Right lobe of liver (tissue), 6 donors: ENCODE measurements at regions not wholly inside any gene's neighbourhood (a gene's known extent, or its start where the extent isn't known, plus 50 kb on each side); places are given as distances from the start of the nearest gene placed in this dataset.

Experiments used
- ATAC-seq, 4 donors: fragments of 200-7000 bp; cut with Tn5 transposase; one replicate each; pipeline ENCODE4 v1.9.1; 2020; ENCODE audit warnings: mild to moderate bottlenecking in 4 of 4, moderate library complexity in 4 of 4
- DNase-seq, 3 donors: peaks; one replicate each; pipeline ENCODE4 v3.0.0-alpha.2; 2020
- H3K27ac ChIP-seq, 3 donors: fragments of 200-600 bp; one replicate each; pipeline ENCODE4 v1.8.0; 2022
- H3K27me3 ChIP-seq, 2 donors: fragments of 200-600 bp; one replicate each; pipeline ENCODE4 v1.8.0; 2022
- H3K36me3 ChIP-seq, 4 donors: fragments of 200-600 bp; sonication (generic) in 1 of 4; one replicate each; pipeline versions ENCODE4 v1.5.1 to v1.8.0; 2017 to 2022; ENCODE audit warnings: control low read depth in 1 of 4
- H3K4me1 ChIP-seq, 4 donors: fragments of 200-600 bp; sonication (generic) in 1 of 4; one replicate each; pipeline versions ENCODE4 v1.5.1 to v1.8.0; 2017 to 2022; ENCODE audit warnings: control low read depth in 1 of 4
- H3K4me3 ChIP-seq, 3 donors: fragments of 200-600 bp; one replicate each; pipeline ENCODE4 v1.8.0; 2022
- H3K9me3 ChIP-seq, 4 donors: fragments of 200-600 bp; sonication (generic) in 1 of 4; one replicate each; pipeline versions ENCODE4 v1.5.1 to v1.8.0; 2017 to 2022; ENCODE audit warnings: control low read depth in 1 of 4
- POLR2A ChIP-seq: fragments of 450-650 bp; IDR thresholded peaks from one replicate; pipeline ENCODE4 v1.6.1; 2017; ENCODE audit warnings: antibody characterized with exemption, mild to moderate bottlenecking
- WGBS: methylation state at CpG from one replicate; pipeline ENCODE4 v1.1.6; 2018; ENCODE audit warnings: low coverage, low lambda C conversion rate; ENCODE audit not compliant: insufficient coverage; ENCODE audit errors: missing lambda C conversion rate; 5-methylcytosine and 5-hydroxymethylcytosine counted together
- intact Hi-C, 2 donors: fragments of 100-400 bp; cut with DNase I; formaldehyde crosslinking; loops; one replicate each; pipeline versions ENCODE4 v1.11.2 to v1.14.1; 2022
- TF ChIP-seq, protein P1 (sequence below), 4 donors: fragments of 200-600 bp in 3 of 4; fragments of 450-650 bp in 1 of 4; IDR thresholded peaks; one replicate each; pipeline versions ENCODE4 v1.5.1 to v1.8.0; 2016 to 2022; ENCODE audit warnings: antibody characterized with exemption in 4 of 4, mild to moderate bottlenecking in 2 of 4
- donor health status: DM: no; HTN: yes; CAD: no.
- donor health status: DM: no; HTN: no; CAD: no.
- donor health status: DM: no; HTN: no; CAD: no.
- donor health status: DM: no; HTN: yes; CAD: no.
- donor health status: DM: no; HTN: yes; CAD: no.

- WGBS, result 64% methylated on average over 9 of the region's 12 CpGs
- ATAC-seq (no peak), DNase-seq (no peak)
- H3K4me1 ChIP-seq, result no peaks in the 10 kb centered on the region
- no peaks in the 10 kb centered on the region for H3K9me3 ChIP-seq
- H3K27me3 ChIP-seq, result no peaks in the 10 kb centered on the region
- no peak for TF ChIP-seq POLR2A
- TF ChIP-seq, protein P1, sequence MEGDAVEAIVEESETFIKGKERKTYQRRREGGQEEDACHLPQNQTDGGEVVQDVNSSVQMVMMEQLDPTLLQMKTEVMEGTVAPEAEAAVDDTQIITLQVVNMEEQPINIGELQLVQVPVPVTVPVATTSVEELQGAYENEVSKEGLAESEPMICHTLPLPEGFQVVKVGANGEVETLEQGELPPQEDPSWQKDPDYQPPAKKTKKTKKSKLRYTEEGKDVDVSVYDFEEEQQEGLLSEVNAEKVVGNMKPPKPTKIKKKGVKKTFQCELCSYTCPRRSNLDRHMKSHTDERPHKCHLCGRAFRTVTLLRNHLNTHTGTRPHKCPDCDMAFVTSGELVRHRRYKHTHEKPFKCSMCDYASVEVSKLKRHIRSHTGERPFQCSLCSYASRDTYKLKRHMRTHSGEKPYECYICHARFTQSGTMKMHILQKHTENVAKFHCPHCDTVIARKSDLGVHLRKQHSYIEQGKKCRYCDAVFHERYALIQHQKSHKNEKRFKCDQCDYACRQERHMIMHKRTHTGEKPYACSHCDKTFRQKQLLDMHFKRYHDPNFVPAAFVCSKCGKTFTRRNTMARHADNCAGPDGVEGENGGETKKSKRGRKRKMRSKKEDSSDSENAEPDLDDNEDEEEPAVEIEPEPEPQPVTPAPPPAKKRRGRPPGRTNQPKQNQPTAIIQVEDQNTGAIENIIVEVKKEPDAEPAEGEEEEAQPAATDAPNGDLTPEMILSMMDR (IDR thresholded peaks at IDR 0.05), result no peak
- intact Hi-C loops, result no loop called here
- H3K4me3 ChIP-seq, result no peak overlapping the region
- no peak overlapping the region for H3K27ac ChIP-seq
- H3K36me3 ChIP-seq, result no peaks in the 10 kb centered on the region
Measured at GRCh38 chr6:14917109-14917910, 328.6 kb upstream of the JARID2 start.

DNA sequence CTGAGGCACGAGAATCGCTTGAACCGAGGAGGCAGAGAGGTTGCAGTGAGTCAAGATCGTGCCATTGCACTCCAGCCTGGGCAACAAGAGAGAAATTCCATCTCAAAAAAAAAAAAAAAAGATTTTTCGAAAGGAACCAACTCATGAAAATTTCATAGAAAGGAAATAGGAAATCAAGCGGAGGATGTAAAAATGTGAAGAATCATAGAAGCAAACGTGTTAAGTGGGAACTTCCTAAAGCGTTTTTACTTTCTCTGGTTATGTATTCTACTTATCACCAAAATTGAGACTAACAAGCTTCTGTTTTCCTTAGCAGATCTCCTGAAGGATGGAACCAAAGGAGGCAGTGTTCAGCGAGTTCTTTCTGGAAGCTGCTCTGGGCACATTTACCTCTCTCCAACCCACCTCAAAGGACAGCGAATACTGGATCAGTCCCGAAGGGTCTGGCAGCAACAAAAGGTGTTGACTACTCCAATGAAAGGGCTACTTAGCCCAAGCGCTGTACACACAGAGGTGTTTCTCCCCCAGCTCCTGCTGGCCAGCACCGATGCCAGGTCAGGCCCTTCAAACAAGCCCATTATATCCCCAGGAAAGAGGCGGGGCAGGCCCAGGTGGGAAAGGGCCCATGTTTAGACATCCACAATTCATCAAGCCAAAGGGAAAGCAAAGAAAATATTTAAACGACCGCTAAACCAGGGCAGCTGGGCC, 327.5 kb upstream of the JARID2 start:
- Histone ChIP-seq H3K9me3 (no peaks in the 10 kb centered on the region), H3K27me3 (no peaks in the 10 kb centered on the region), H3K4me1 (no peaks in the 10 kb centered on the region), H3K27ac (no peak overlapping the region), H3K4me3 (no peak overlapping the region), H3K36me3 (no peaks in the 10 kb centered on the region)
- ATAC-seq (no peak), DNase-seq (no peak)
- WGBS, result 81% methylated on average over 15 of the region's 16 CpGs
- intact Hi-C loops, result no loop called here
- TF ChIP-seq POLR2A, result no peak
- TF ChIP-seq, protein P1 (IDR thresholded peaks at IDR 0.05), result no peak

DNA sequence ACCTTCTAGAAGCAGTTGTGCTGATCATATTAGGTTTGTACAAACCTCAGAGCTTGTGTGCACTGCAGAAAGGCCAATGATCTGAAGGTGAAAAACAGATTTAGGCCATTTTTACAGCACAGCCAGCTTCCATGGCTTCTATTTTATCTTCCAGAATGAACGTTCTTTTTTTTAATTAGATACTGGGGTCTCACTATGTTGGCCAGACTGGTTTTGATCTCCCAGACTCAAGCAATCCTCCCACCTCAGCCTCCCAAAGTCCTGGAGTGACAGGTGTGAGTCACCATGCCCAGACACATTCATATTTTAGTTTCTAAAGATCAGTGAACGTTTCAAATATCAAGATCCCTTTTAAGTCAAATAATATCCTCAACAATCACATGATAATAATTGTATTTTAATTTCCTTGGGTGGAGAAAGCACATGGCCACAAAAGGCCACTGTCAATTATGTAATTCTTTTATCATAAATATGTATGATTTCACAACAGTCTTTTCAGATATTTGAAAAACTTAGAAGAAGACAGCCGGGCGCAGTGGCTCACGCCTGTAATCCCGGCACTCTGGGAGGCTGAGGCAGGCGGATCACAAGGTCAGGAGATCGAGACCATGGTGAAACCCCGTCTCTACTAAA, 326.7 kb upstream of the JARID2 start:
- no peak overlapping the region for H3K4me3 ChIP-seq
- TF ChIP-seq, protein P1 (IDR thresholded peaks at IDR 0.05), result no peak
- no peak for TF ChIP-seq POLR2A
- no peak overlapping the region for H3K27ac ChIP-seq
- 73% methylated on average over 7 of the region's 9 CpGs for WGBS
- no peaks in the 10 kb centered on the region for H3K27me3 ChIP-seq
- ATAC-seq, result no peak
- no peaks in the 10 kb centered on the region for H3K36me3 ChIP-seq
- H3K9me3 ChIP-seq, result no peaks in the 10 kb centered on the region
- intact Hi-C loops, result no loop called here
- H3K4me1 ChIP-seq, result no peaks in the 10 kb centered on the region
- no peak for DNase-seq

DNA sequence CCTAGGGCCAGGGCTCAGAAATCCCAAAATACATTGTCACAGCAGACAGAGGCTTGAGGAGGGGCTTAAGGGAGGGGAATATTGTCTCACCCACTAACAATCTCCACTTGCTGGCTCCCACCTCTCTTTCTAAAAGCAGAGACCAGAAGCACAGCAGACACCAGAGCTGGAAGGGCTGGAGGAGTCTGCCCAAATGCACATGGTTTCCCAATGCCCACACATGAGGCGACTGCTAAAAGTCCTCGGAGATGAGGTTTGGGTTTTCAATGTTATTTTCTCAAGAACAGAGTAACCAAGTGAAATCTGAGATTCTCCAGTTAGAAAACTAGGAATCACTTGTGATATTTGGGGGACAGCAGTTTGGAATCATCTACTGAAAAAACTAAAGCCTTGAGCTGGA, 325.6 kb upstream of the JARID2 start:
- Histone ChIP-seq H3K27me3 (no peaks in the 10 kb centered on the region), H3K4me1 (peaks cover 0 to 5% (median 0%) of the 10 kb centered on the region in 4 donors), H3K9me3 (no peaks in the 10 kb centered on the region), H3K27ac (no peak overlapping the region), H3K4me3 (no peak overlapping the region), H3K36me3 (no peaks in the 10 kb centered on the region)
- TF ChIP-seq POLR2A, result no peak
- TF ChIP-seq, protein P1 (IDR thresholded peaks at IDR 0.05), result no peak
- intact Hi-C loops, result no loop called here
- DNase-seq (no peak), ATAC-seq (no peak)
- 93% methylated on average over 2 of the region's 2 CpGs for whole genome bisulfite sequencing
